DMS53 treated with DMSO at 0.1 percent for 48 hours (cell line): ENCODE measurements at regions not wholly inside any gene's neighbourhood (a gene's known extent, or its start where the extent isn't known, plus 50 kb on each side); places are given as distances from the start of the nearest gene placed in this dataset.
A peak's percentile ranks its signal among the peaks of the same experiment; 100 is the strongest.
"Not testable (repeated sequence)": the region's sequence is repeated elsewhere in the genome, so short reads cannot be mapped to it uniquely, and the experiment has no call there.

Source experiments
- DNase-seq: peaks from one replicate; lab custom pipeline; 2025; ENCODE audit not compliant: unreplicated experiment; lab: John Stamatoyannopoulos, UW

DNA sequence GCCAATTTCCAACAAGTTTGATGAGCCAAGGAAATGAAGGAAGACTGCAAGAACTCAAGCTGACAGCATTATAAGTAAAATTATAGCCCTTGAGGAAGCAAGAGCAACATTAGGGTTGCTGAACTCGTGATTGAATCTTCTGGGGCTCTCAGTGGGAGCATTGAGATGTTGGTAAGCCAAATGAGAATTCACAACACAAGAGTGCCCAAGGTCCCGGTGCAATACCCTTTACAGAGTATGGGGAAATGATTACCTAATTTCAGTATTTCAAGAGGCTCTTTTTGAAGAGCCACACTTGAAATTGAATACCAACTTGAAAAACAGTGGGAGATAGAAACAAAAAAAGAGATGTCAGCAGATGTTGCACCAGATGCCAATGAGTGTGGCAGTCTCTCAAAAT lies 554.5 kb downstream of the STK39 start:
- peak; percentile 24 for DNase-seq

DNA sequence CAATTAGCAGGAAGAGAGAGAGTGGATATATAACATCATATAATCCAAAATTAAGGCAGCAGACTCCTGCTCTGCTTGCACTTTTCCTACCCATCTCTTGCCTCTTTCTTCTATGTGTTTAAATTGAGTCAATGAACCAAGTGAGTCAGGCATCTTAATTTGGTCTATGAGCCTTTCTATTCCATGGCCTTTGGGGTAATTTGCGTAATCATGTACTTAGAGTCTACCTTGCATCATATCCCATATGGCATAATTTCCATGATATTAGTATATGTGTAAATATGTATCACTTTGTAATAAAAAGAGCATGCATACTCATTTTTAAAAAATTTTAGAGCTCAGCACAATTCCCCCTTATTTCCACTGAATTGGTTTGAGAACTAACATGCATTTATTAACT lies 555.2 kb downstream of the STK39 start:
- DNase-seq, result no peak

DNA sequence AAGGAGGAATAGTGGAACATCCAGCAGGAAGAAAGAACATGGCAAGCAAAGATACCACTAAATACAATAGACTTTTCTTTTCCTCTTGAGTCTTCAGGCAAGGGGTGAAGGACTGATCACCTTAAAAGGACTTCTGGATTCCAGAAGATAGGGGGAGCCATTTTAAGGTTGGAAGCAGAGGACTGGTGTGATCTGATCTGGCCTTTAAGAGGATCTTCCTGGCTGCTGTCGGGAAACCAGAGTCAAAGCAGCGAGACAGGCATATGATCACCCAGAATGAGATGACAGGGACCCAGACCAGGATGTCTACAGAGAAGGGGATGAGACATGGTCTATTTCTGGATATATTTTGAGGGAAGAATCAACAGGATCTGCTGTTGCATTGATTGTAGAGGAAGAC lies 558.0 kb downstream of the STK39 start:
- peak; percentile 14 for DNase-seq

DNA sequence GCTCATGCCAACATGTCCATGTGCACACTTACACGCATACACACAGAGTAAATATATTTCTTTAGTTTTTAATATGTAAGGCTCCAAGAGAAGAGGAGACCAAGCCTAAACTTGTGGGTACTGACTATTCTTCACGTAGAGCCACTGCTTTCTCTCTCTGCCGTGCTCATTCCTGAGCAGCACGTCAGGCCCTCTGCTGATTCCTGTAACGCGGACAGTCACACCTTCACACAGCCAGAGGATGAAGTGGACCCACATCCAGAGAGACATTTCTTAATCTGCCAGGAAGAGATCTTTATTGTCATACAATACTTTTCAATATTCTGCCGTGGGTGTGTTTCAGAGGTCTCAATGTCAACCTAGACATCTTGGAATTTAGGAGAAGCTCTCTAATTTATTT lies 560.7 kb downstream of the STK39 start:
- no peak for DNase-seq

DNA sequence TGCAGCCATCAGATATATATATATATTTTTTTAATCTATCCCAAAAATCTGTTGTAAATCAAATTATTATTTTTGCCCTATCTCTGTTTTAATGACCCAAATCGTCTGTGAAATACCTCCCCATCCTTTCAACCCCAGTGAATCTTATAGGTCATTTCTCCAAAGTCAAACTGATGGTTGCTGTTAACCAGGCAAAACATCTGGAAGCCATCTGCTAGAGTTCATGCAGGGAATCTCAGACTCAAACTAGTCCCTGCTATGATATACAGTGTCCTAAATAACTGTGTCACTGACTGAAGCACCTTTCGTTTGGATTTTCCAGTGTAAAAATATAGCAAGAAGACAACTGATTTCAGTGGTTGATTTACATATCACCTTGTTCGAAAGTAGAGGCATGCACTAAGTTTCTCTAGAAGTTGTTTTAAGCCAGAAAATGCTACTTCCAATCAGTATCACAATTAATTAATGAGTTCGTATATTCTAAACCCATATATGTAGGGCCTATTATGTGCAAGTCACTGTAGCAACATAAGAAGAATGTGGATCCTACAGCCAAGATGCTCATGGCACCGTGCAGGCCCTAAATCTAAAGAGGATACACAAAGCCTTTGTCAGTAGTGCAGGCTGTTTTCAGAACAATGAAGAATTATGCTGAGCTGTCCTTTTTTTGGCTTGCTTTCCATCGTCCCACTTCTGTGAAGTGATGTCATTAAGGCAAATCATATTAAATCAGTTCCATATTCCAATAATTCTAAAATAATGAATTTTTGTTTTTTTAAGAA lies 566.0 kb downstream of the STK39 start:
- no peak for DNase-seq

DNA sequence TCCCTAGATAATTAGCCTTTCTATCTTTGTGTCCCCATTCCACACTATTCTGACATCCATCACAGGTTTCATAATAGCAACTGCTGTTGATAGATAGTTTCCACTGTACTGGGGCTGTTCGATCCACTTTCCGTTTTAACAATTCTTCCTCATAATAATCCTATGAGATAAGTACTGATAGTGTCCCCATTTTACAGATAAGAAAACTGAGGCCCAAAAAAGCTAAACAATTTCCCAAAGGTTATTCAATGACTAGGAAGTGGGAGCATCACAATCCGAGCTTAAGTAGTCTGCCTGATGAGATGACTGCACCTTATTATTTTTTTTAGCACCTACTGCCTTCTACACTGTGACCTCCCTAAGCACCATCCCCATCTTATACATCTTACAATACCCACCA lies 569.2 kb downstream of the STK39 start:
- DNase-seq, result no peak

DNA sequence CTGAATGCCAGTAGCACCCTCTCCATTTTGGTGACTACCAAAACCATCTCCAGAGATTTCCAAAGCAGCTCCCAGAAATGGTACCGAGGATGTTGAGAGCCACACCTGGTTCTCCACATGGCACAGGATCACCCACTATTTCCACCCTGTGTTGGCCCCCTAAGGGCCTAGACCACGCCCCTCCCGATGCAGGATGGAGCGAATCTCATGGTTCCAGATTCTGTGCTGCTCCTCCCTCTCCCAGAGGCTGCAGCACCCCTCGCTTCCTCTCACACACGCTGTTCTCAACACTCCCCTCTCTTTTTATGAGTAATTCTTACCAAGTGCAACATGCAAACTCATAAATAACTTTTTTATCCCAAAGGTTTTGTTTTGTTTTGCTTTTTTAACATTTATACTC lies 571.5 kb downstream of the STK39 start:
- no peak for DNase-seq

DNA sequence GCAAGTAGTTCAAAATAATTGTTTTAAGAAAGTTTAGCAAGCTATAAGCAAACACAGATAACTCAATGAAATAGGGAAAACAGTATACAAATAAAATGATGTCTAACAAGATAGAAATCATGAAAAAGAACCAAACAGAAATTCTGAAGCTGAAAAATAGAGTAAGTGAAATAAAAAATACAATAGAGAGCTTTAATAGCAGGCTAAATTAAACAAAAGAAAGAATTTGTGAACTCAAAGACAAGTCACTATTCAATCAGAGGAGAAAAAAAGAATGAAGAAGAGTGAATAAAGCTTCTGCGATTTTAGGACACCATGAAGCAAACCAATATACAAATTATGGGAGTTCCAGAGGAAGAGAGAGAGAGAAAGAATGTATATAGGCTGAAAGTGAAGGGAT lies 576.8 kb downstream of the STK39 start:
- no peak for DNase-seq

DNA sequence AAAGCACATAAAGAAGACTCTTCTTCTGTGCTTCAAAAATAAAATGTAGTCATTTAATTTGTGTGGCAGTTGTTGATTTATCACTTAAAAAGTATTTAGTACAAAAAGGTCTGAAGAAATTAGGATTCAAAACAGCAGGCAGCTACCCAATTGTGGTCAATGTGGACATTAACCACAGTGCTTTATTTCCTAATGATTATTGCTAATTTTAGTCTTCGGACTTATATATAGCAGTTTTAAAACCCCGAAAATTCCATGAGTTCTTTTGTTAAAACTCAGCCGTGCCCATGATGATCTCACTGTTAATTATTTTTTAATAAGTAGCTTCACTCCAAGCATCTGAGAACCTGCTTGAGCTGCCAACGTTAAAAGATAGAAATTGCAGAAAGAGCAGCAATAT lies 594.3 kb downstream of the STK39 start:
- DNase-seq, result no peak

DNA sequence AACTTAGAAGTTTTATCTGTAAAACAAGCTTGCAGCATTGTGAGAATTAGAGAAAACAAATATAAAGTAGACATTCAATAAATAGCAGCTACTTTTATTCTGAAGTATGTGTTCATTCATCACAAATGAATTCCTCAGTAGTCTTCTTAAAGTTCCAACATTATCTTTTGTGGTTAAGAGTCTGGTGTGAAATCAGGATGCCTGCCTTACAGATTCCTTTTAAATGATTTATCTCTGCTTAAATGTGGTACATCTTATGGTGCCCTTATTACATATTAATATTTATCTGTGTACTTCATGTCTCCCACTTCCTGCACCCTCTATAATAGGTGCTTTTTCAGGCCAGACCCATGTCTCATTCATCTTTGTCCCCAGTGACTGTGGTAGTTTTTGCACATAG lies 595.0 kb downstream of the STK39 start:
- DNase-seq, result no peak

DNA sequence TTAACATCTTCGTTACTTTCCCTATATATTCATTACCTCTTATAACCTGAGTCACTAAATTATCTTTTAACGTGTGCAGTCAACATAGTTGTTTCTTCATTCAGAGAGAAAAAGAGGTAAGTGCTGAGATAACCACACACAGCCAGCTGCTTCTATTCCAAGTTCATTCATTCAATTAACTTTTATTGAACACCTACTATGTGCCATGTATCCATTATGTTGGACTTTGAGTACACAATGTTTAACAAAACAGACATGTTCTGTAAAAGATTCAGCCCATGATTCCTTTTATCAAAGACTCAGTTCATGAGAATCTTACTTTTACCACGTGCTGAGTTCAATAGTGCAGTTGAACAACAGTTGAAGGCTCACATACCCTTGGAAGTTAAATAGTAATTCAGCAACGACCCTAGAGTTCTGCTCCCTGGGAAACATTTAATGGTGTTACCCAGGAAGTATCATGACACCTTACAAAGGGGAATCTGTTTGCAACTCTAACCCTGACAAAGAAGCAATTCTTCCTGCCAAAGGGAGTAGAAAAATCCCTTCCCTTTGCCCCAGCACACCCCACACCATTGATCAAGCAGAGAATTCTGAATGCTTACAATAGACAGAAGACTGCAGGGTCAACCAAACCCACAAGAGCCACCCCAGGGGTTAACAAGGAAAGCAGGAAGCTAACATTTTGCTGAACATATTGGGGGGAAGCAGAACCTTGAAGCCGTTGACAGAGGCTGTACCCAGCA lies 595.8 kb downstream of the STK39 start:
- DNase-seq, result no peak

DNA sequence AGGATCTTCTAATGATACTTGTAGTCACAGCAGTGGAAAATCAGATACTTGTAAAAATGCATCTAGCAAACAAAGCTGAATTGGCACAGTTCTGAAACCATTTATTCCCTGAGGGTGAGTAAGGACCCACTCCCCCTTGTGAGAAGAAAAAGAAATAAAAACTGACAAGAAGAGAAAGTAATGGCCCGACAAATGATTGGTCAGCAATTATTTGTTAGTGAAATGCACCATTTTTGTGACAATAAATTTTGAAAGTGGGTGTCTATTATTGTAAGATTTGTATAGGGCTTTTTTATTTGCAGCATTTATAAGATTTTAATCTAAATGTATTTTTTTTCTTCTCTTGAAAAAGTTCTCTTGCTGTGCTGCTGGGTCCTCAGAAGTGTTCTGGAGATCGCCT lies 600.8 kb downstream of the STK39 start:
- DNase-seq, result no peak

DNA sequence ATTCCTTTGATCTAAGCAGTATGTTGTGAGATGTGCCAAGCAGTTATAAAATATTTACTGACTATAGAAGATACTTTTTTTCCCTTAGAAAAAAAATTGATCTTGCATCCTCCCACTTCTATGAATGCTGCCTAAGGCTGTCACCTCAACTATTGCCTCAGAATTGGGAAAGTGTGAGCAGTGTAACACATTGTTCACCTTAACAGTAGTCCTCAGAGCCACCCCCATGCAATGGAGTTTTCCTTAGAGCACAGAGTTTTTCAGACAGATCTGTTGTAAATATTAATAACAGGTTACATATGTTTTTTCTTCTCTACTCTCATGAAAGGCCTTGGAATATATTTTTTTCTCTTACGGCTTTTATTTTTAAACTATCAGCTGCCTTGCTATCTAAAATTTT lies 607.3 kb downstream of the STK39 start:
- DNase-seq, result no peak

DNA sequence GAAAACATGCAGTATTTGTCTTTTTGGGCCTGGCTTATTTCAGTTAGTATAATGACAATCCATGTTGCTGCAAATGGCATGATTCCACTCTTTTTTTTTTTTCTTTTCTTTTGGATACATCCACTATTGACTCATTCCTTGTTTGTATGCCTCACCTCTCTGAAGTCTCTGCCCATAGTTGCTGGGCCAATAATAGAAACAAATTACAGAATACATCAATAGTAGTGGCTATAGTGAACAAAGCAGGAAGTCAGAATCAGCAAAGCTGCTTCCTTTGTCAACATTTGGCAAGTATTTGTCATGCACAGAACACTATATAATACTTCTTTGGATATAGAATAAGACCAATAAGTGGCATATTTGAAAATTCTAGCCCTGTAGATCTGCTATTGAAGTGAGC lies 609.7 kb downstream of the STK39 start:
- peak; percentile 62 for DNase-seq

DNA sequence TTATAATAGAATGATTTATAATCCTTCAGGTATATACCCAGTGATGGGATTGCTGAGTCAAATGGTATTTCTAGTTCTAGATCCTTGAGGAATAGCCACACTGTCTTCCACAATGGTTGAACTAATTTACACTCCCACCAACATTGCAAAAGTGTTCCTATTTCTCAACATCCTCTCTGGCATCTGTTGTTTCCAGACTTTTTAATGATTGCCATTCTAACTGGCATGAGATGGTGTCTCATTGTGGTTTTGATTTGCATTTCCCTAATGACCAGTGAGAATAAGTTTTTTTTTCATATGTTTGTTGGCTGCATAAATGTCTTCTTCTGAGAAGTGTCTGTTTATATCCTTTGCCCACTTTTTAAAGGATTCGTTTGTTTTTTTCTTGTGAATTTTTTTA lies 615.1 kb downstream of the STK39 start:
- not testable (repeated sequence) for DNase-seq

DNA sequence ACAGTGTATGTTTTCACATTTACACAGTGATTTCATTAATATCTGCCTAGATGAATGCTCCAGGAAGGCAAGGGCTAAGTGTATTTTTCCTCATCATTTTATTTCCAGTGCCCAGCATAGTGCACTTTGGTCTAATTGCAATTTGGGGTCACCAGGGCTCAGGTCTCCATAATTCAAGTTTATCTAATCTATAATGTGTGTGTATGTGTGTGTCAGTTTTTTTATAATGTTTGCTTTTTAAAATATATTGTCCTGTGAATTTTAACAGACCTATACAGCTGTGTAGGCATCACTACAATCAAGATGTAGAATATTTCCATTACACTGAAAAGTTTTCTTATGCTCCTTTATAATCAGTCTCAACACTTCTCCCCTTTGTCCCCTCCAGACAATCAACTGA lies 620.4 kb downstream of the STK39 start:
- no peak for DNase-seq

DNA sequence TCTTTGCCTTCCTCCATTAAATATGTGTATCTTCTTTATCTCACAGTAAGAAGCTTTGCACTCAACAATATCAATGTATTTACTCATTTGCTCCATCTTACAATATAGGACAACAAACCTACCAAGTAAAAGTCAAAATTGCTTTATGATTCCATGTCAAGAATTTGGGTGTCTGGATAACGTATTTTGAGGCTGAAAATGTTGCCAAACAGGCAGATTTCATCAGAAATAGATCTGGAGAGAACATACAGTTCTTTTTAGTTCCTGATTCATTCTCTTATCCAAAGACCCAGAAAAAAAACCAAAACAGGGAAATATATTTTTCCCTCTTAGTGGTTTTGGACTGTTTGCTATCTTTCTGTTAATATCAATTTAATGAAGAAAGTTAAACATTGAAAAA lies 621.1 kb downstream of the STK39 start:
- DNase-seq, result no peak

DNA sequence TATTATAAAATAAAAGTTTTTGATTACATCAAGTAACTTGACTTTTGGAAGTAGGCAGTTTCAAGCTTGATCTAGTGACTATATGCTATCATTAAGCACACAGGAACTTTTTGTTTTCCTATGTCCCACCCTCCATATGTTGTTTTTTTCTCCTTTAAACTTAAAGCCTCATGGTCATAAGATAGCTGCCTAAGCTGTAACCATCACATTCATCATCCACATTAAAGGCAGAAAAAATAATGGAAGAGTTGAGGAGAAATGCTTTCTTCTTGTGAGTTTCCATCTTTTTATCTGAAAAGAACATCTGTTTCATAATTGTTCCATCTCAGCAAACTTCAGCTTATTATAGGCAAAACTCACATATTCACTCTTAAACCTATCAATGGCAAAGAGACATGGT lies 630.4 kb downstream of the STK39 start:
- DNase-seq, result no peak

DNA sequence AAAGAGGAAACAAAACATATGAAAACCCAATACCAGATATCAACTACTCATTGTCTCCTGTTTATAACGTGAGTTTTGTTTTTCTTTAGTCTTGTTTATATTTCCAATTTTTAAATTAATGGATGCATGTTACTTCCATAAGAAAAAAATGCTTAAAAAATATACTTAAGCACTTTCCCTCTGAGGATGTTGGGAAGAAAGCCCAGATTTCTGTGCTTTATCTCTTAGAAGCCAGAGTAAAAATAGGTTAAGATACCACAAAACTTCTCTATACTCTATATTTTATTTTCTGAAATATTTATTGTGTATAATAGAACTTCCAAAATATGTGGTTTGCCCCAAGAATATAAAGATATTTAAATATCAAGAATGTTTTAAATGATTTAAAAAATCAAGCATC lies 633.9 kb downstream of the STK39 start:
- no peak for DNase-seq

DNA sequence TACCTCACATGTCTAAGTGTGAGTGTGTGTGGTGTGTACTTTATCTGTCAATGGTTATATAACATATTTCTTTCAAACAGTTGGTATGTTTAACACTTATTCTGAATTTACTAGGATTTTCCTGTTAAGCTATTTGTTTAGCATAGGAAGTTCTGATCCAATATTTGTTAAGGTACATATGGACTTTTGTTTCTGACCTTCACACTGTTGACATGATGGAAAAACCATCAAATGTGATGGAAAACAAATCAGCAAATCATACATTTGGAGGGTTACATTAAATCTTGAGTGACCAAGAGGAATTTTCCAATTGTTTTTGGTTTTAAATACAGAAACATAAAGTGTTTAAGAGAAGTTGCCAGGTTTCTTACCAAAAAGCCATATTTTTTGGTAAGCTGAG lies 638.9 kb downstream of the STK39 start:
- no peak for DNase-seq

DNA sequence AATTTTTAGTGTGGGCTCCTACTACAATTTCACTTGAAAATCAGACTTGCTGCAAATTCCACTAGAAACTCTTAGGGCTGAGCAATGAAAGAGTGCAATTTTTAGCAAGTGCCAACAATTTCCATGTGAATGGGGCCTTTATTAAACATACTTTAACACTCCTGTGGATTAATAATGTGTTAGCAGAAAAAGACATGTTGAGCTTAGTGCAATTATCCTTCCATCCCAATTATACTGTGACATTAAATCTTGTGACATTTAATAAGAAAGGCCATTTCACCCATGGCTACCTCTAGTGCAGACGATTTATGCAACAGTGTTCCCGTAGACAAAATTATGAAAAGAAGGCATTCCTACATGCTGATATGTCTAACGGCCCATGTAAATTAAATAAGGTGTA lies 639.7 kb downstream of the STK39 start:
- DNase-seq, result no peak

DNA sequence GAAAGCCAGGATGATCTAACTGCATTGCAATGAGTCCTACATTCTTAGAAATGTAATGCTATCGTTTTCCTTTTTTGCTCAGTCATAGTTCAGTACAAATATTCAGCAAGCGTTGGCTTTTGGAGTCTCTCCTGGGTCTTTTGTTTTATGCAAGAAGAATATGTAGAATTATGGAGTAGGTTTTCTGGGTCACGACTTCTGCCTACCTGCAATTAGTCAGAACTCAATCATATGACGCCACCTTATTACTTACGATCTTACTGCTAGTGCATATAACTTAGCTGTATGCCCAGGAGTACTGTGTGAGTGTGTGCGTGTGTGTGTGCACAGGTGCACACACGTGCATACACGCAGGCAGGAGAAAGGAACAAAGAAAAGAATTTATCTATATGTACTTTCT lies 640.2 kb downstream of the STK39 start:
- DNase-seq, result no peak

DNA sequence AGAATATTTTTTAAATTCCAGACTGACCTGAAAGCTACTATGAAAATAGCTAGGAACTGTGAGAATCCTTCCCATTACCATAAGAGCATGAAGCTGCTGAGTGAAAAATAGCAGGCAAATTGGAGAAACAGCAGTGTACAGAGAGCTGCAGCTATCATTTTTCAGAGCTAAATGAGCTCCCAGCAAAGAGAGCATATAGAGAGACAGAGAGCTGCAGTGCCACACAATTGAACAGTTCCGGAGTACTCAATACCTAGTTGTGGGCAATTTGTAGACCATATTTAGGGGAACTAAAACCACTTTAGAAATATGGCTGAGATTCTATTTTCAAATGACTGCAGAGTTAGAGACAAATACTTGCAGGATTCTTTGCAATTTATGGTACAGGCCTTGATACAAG lies 645.3 kb downstream of the STK39 start:
- no peak for DNase-seq
